HK-2 (cell line): ENCODE measurements at regions not wholly inside any gene's neighbourhood (a gene's known extent, or its start where the extent isn't known, plus 50 kb on each side); places are given as distances from the start of the nearest gene placed in this dataset.
"Not testable (repeated sequence)": the region's sequence is repeated elsewhere in the genome, so short reads cannot be mapped to it uniquely, and the experiment has no call there.

Experiments used
- DNase-seq: peaks from one replicate; pipeline ENCODE4 v3.0.0-alpha.2; 2018; ENCODE audit not compliant: unreplicated experiment

DNA sequence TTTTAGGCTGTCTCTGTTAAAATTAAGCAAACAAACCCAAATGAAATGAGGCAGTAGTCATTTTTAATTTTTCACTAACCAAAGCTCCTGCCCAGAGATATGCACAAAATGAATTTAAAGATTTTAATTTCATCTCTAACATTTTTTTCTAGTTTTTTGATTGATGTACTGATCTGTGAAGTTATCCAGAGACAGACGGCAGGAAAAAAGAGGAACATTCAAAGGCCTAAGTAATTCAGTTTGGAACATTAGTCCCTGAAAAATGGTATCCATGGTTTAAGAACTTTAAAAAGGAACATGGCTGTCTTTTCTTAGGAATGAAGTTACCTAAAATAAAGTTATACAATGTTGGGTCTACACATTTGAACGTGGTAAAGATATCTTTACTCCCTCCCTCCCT, 498.8 kb upstream of the LMO3 start:
- no peak for DNase-seq

- no peak for DNase-seq
Observed at GRCh38 chr12:17097674-17098073, 491.7 kb upstream of the LMO3 start.

GRCh38 chr12:17084831-17085230, 478.9 kb upstream of the LMO3 start:
- no peak for DNase-seq

DNA sequence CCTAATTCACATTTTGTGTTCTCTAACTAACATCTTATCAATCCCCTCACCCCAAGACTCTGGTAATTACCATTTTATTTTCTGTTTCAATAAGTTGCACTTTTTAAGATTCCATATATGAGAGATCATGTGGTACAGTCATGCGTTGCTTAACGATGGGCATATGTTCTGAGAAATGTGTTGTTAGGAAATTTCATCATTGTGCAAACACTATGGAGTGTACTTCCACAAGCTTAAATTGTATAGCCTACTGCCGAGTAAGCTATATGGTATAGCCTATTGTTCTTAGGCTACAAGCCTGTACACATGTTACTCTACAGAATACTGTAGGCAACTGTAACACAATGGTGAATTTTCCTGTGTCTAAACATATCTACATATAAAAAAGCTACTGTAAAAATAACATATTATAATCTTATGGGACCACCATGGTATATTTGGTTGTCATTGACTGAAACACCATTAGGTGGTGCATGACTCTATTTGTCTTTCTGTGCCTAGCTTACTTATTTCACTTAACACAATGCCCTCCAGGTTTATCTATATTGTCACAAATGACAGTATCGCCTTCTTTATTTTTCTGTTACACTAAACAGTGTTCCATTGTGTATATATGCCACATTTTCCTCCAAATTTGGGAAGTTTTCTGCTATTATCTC, 473.4 kb upstream of the LMO3 start:
- no peak for DNase-seq

DNA sequence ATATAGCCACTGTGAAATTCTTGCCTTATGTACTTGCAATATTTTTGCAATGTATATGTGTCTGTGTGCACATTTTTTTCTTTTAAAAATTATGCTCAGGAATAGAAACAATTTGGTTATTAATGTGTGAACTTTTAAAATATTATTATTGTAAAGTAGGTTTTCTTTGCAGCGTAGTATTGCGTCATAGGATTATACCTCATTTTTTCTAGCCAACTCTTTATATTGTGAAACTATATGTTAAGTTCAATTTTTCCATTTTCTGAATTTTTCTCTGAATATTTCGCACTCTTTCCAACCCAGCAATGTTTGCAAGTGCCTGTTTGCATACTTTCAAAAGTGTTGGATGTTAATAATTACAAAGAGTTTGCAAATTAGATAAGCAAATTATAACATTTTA, 471.6 kb upstream of the LMO3 start:
- no peak for DNase-seq

DNA sequence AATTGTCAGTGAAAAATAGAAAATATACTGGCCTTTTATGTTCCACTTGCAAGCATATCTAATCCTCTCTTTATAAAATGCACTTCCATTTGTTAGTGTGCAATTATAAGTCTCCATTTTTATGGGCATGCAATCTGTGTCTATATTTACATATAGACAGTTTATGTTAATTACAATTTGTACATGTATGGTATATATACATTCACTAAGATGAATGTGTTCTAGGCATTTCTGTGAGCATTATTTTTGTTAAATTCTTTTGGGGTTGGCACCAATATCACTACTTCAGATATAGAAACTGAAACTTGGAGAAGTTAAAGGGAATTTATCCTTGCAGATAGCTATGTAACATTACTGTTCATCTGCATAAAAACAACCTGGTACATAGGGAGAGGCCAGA, 470.8 kb upstream of the LMO3 start:
- no peak for DNase-seq

GRCh38 chr12:17076028-17076744, 470.2 kb upstream of the LMO3 start:
- no peak for DNase-seq

DNA sequence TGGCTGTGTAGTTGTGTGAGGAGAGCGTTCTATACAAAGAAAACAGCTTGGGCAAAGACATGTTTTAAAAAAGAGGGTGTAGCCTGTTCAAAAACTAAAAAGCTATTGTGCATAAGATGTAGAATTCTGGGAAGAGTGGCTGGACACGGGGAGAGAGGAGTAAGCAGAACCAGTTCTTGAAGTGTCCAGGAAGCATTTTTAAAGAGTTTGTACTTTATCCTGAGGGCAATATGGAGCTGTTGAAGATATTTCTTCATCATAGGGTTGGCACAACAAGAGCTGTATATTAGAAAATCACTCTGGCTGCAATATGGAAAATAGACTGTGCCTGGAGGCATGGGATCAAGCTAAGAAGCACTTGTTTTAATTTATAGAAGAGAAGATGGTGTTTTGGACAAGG, 458.9 kb upstream of the LMO3 start:
- DNase-seq, result no peak

DNA sequence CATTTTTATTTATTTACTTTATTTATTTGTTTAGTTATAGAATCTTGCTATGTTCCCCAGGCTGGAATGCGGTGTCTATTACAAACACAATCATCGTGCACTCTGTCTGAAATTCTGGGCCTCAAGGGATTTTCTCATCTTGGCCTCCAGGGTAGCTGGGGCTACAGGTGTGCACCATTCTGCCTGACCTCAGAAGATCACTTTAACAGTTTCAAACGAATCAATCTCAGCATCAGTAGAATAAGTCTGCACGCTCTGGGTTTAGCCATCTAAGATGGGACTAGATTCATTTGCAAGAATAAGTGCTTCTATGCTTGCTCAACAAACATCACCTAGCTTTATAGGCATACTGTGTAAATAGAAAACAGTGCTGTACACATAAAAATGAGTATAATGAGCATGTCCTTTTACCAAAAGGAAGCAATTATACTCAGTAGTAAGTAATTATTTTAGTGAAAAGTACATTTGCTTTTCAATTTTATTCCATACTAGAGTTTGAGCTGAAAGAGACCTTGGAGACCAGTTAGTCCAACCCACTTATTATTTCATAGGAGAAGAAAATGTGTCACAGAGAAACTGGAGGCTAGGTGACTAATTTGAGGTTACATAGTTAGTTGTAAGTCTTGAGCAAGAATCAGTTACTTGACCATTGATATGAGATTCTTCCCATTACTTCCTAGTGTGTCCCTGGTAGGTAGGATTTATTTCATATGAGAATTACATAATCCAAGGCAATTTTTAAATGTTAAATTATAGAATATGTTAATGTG, 456.5 kb upstream of the LMO3 start:
- DNase-seq, result no peak

DNA sequence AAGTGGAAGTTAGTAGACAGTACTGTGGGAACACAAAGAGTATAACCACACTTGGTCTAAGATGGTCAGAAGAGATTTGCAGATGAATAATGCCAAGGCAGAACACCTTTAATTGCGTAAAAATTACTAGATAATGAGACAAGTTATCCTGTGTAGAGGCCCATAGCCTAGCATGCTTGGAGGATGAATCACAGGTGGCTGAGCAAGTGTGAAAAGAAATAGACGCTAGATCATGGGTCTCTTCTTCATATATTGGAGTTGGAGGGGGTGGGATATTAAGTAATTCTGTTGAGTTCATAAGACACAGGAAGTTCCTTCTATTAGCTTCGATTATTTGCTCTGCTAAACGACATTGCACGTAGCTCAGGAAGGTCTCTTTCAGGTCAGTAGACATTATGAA, 454.3 kb upstream of the LMO3 start:
- DNase-seq, result peak; percentile 22

DNA sequence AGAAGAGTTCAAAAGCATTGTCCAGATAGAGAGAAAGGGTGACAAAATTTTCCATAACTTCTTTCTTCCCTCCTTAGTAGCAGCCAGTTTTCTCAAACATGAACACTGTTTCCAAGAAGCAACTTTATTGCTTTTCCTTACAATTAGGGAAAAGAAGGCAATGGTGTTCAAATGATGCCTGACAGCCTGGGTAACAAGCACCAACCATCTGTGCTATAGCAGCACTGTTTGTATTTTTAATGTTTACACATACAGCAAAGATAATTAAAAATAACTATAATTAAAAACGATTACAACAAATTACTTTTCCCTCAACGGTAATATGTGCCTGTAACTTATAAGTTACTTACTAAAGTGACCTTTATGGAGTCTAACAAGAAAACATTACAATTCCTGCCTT, 450.6 kb upstream of the LMO3 start:
- no peak for DNase-seq

- no peak for DNase-seq
Observed at GRCh38 chr12:17038923-17039322, 433.0 kb upstream of the LMO3 start.

DNA sequence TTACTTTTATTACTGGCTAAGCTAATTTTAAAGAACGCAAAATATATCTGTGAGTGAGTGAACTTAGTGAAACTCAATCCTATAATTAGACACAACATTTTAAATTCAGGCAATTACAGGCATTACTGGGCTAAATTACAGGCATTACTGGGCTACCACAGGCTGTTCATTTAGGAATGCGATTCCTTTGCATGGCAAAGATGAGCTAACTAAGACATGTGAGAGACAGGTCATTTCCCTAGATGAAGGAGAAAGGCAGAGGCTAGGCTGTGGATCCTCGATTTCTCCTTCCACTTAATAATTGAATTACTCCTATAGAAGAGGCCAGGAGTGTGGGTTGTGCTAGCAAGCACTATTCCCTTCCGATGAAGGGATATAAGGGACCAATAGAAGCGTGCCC, 429.4 kb upstream of the LMO3 start:
- no peak for DNase-seq

DNA sequence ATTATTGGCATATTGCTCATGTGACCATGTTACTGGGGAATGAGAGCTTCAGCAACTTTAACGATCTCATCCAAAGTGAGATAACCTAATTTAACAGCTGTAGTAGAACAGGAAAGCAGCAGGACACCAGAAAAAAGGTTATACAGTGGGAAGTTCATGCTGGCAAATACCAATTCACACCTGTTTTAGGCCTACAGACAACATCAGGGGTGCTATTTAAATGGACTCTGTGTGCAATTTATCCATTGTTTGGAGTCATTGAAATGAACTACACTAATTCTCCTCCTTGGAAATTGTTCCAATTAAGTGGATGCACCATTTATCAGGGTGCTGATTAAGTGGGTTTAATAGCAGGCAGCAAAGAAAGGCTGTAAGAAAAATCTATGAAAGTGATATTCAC, 424.4 kb upstream of the LMO3 start:
- no peak for DNase-seq

GRCh38 chr12:17028348-17028747, 422.4 kb upstream of the LMO3 start:
- no peak for DNase-seq

DNA sequence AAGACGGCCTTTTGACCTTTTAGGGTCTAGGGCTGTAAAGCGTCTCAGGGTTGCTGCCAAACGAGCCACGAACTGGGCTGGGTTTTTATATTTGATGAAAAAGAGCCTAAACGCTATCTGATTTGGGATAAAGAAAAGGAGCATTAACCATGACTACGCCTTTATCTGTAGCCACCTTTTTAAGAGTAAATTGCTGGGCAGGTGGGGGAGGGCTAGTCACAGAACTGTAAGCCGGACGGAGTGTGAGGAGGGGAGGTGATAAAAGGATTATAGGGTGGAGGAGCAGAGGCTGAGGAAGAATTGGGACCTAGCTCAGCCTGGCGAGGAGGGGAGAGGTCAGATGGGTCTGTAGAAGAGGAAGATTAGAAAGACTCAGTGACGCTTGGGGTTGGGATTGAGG, 419.5 kb upstream of the LMO3 start:
- not testable (repeated sequence) for DNase-seq

DNA sequence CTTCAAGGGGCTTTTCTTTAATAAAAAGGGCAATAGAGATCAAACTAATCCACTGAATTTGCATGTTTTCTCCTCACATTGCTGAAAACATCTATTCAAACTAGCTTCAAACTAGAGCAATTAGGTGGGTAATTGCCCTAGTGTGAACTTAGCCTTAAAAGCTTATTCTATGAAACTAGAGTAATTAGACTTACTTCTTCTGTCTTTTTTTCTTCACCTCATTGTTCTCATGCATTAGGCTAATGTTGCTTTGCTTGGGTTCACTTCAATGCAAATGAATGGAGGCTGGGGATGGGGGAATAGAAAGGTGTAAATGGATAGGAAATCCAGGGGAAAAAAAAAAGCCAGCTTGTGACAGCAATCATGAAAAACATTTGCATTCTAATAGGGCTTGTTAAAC, 414.8 kb upstream of the LMO3 start:
- no peak for DNase-seq

- DNase-seq, result no peak
Observed at GRCh38 chr12:17017402-17017801, 411.4 kb upstream of the LMO3 start.

GRCh38 chr12:17016116-17016864, 410.3 kb upstream of the LMO3 start:
- DNase-seq, result no peak

GRCh38 chr12:17015501-17015900, 409.5 kb upstream of the LMO3 start:
- no peak for DNase-seq

DNA sequence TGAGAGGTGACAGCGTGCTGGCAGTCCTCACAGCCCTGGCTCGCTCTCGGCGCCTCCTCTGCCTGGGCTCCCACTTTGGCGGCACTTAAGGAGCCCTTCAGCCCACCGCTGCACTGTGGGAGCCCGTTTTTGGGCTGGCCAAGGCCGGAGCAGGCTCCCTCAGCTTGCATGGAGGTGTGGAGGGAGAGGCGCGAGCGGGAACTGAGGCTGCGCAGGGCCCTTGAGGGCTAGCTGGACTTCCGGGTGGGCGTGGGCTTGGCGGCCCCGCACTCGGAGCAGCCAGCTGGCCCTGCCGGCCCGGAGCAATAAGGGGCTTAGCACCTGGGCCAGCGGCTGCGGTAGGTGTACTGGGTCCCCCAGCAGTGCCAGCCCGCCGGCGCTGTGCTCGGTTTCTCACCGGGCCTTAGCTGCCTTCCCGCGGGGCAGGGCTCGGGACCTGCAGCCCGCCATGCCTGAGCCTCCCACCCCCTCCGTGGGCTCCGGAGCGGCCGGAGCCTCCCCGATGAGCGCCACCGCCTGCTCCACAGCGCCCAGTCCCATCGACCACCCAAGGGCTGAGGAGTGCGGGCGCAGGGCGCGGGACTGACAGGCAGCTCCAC, 401.6 kb upstream of the LMO3 start:
- DNase-seq, result not testable (repeated sequence)

- not testable (repeated sequence) for DNase-seq
Observed at GRCh38 chr12:16998538-16998937, 392.6 kb upstream of the LMO3 start.
